BJ (cell line): ENCODE measurements at regions not wholly inside any gene's neighbourhood (a gene's known extent, or its start where the extent isn't known, plus 50 kb on each side); places are given as distances from the start of the nearest gene placed in this dataset.
"Not testable (repeated sequence)": the region's sequence is repeated elsewhere in the genome, so short reads cannot be mapped to it uniquely, and the experiment has no call there.

Experiments used
- CTCF ChIA-PET: fragments of 350-600 bp; formaldehyde crosslinking; extraction: SDS; loops from one replicate; lab custom pipeline; 2021; ENCODE audit warnings: antibody characterized with exemption, inconsistent platforms; lab: Yijun Ruan, JAX
- POLR2A ChIA-PET: fragments of 300-600 bp; sonication (Branson Sonifier 250); formaldehyde crosslinking; extraction: SDS; loops from one replicate; lab custom pipeline; 2021; ENCODE audit warnings: antibody characterized with exemption; lab: Charles Lee
- DNase-seq: peaks from one replicate; pipeline ENCODE4 v3.0.0-alpha.2; 2011; ENCODE audit warnings: low read depth
- H3K27me3 ChIP-seq: 2 replicates; pipeline ENCODE4 v1.6.0; 2011; ENCODE audit warnings: low read length; ENCODE audit not compliant: control insufficient read depth, insufficient read depth
- H3K36me3 ChIP-seq: 2 replicates; pipeline ENCODE4 v1.5.1; 2011; ENCODE audit warnings: low read length; ENCODE audit not compliant: control insufficient read depth, insufficient read depth
- H3K4me3 ChIP-seq: 2 replicates; pipeline ENCODE4 v1.5.1; 2011; ENCODE audit warnings: low read depth, mild to moderate bottlenecking, control low read depth, low read length
- CTCF ChIP-seq: IDR thresholded peaks from 2 replicates; pipeline ENCODE4 v1.5.1; 2011; ENCODE audit warnings: low read depth, mild to moderate bottlenecking, control low read depth, inconsistent platforms, low read length, moderate library complexity; ENCODE audit not compliant: insufficient read depth

GRCh38 chr14:70257526-70257925, 68.8 kb upstream of the SLC8A3 start:
- peaks cover 2% of the 10 kb centered on the region; the same call in 1 of the 2 replicates for H3K27me3 ChIP-seq
- POLR2A ChIA-PET, result no interaction called here
- no peak for DNase-seq
- no peaks in the 10 kb centered on the region for H3K36me3 ChIP-seq
- H3K4me3 ChIP-seq, result no peak overlapping the region
- TF ChIP-seq CTCF, result peak; percentile 18; the same call in 1 of the 2 replicates
- CTCF ChIA-PET, result no interaction called here

- no peak for DNase-seq
- POLR2A ChIA-PET, result no interaction called here
- no peaks in the 10 kb centered on the region for H3K36me3 ChIP-seq
- no peak overlapping the region for H3K4me3 ChIP-seq
- no peak for TF ChIP-seq CTCF
- CTCF ChIA-PET, result no interaction called here
- H3K27me3 ChIP-seq, result peaks cover 2% of the 10 kb centered on the region; the same call in 1 of the 2 replicates
These were observed 67.8 kb upstream of the SLC8A3 start for GRCh38 chr14:70256601-70257000.

GRCh38 chr14:70255071-70256057, 66.6 kb upstream of the SLC8A3 start:
- DNase-seq, H3K36me3 ChIP-seq, H3K4me3 ChIP-seq, POLR2A ChIA-PET, H3K27me3 ChIP-seq: not testable (repeated sequence)
- CTCF ChIA-PET, result interaction anchor here (0.9 kb wide), 1 partner anchor 17 kb away, joined by 3 read pairs; no protein-coding TSS in a partner anchor

- Histone ChIP-seq H3K4me3 (peak overlapping the region; percentile 38), H3K36me3 (no peaks in the 10 kb centered on the region), H3K27me3 (peaks cover 2% of the 10 kb centered on the region; the same call in 1 of the 2 replicates)
- no peak for TF ChIP-seq CTCF
- CTCF ChIA-PET, result no interaction called here
- POLR2A ChIA-PET, result no interaction called here
- DNase-seq, result no peak
These were observed 65.8 kb upstream of the SLC8A3 start for GRCh38 chr14:70254476-70254961.

- H3K36me3 ChIP-seq, H3K27me3 ChIP-seq, H3K4me3 ChIP-seq, DNase-seq, POLR2A ChIA-PET: not testable (repeated sequence)
- CTCF ChIA-PET, result interaction anchor here (1.0 kb wide), 1 partner anchor 38 kb away, joined by 3 read pairs; no protein-coding TSS in a partner anchor
These were observed 64.8 kb upstream of the SLC8A3 start for GRCh38 chr14:70253547-70253946.

- TF ChIP-seq CTCF, result no peak
- no peak for DNase-seq
- Histone ChIP-seq H3K4me3 (no peak overlapping the region), H3K36me3 (no peaks in the 10 kb centered on the region), H3K27me3 (no peaks in the 10 kb centered on the region)
- ChIA-PET POLR2A (no interaction called here), CTCF (interaction anchor here (0.9 to 1.1 kb wide), 2 partner anchors 31 to 48 kb away, joined by 3 to 4 read pairs; no protein-coding TSS in a partner anchor)
These were observed 56.3 kb upstream of the SLC8A3 start for GRCh38 chr14:70245026-70245425.
